GM12872 (cell line): ENCODE measurements at regions not wholly inside any gene's neighbourhood (a gene's known extent, or its start where the extent isn't known, plus 50 kb on each side); places are given as distances from the start of the nearest gene placed in this dataset.

Experiments
- TF ChIP-seq, protein P1 (sequence below): IDR thresholded peaks from 3 replicates; pipeline ENCODE4 v1.5.1; 2011; ENCODE audit warnings: low read depth, mild to moderate bottlenecking, low read length, moderate library complexity; ENCODE audit not compliant: insufficient read depth

DNA sequence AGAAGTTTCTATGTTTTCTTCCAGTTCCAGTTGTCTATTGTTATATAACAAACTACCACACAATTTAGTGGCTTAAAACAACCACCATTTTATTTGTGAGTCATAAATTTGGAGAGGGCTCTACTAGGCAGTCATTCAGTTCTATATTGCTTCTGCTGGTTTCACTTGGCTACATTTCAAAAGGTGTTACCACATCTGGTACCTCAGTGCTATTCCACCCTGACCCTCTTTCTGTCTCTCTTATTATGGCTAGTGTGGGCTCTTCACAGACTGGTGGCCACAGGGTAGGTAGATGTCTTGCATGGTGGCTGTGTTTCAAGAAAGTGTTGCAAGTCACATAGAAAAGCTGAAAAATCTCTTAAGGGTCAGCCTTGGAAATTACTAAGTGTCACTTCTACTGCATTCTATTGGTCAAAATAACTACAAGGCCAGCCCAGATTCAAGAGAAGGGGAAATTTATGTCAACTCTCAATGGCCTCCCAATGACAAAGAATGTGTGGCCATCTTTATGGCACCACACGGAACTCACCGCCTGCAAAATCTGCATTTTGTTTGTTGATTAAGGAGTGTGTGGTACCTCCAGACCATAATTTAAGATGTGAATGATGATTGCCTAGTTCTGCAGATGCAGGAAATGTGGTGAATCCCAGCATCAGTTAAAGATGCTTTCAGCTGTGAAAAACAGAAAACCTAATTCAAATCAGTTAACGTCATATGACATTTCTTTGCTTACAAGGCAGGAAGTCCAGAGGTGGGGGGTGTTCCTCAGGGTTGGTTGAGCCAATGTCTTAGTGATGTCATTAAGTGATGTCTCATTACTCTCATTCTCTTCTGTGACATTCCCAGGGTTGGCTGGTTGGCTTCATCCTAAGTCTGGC is 105.8 kb upstream of the RASGRP1 start:
- TF ChIP-seq, protein P1, sequence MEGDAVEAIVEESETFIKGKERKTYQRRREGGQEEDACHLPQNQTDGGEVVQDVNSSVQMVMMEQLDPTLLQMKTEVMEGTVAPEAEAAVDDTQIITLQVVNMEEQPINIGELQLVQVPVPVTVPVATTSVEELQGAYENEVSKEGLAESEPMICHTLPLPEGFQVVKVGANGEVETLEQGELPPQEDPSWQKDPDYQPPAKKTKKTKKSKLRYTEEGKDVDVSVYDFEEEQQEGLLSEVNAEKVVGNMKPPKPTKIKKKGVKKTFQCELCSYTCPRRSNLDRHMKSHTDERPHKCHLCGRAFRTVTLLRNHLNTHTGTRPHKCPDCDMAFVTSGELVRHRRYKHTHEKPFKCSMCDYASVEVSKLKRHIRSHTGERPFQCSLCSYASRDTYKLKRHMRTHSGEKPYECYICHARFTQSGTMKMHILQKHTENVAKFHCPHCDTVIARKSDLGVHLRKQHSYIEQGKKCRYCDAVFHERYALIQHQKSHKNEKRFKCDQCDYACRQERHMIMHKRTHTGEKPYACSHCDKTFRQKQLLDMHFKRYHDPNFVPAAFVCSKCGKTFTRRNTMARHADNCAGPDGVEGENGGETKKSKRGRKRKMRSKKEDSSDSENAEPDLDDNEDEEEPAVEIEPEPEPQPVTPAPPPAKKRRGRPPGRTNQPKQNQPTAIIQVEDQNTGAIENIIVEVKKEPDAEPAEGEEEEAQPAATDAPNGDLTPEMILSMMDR: no peak

DNA sequence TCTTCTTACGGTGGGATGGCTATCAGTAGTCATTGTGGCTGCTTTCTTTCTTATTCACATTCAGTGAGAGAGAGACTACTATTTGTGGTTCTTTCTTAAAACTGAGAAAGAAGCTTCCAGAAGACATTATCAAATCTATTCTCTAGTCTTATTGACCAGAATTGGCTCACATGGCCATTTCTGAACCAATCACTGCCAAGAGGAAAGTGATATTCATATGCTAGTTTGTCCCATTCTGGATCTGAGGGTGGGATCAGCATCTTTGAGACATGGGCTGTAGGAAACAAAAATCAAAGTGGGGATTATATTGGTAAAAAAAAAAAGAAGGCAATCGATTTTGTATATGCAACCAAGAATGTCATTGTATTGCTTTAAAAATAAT is 106.4 kb upstream of the RASGRP1 start:
- TF ChIP-seq, protein P1: no peak

DNA sequence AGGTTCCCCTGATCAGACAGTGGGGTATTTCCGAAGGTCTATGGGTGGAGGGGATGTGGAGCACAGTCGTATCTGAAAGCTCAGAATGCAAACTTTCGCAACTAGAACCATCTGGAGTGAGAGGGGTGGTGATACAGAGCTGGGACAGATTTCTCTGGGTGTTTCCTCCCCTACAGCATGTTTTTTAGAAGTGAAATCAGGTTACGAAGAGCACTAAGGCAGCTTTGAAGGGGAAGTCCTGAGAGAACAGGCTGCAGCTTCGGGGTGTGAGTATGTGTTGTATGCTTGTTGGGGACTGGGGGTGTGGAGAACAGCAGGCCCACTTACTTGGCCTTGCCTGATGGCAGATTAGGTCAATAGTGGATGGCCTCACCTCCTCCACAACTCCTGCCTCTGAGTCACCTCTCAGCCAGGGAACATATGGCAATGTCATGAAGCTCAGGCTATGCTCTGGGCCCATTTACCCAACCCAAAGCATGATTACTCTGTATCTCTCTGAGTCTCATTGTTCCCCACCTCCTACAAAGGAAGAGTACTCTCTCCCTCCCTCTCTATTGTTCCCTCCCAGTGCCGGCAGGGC is 107.2 kb upstream of the RASGRP1 start:
- TF ChIP-seq, protein P1: no peak

DNA sequence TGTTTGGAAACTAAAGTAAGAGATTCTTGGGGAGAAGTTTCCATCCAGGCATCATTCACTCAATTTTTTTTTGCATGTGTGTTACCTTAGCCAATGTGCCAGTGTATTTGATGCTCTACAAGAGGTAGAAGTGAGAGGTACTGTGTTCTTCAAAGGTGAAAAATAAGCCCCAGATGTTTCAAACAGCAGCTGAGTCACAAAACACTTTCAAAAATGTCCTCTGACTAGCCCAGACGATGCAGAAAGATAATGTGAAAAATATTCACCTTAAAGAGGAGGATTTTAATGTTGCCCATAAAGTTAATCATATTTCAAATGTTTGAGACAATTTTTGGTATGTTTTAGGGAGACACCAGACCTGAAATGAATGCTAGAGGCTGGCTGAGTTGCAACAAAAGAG is 107.7 kb upstream of the RASGRP1 start:
- TF ChIP-seq, protein P1: no peak

DNA sequence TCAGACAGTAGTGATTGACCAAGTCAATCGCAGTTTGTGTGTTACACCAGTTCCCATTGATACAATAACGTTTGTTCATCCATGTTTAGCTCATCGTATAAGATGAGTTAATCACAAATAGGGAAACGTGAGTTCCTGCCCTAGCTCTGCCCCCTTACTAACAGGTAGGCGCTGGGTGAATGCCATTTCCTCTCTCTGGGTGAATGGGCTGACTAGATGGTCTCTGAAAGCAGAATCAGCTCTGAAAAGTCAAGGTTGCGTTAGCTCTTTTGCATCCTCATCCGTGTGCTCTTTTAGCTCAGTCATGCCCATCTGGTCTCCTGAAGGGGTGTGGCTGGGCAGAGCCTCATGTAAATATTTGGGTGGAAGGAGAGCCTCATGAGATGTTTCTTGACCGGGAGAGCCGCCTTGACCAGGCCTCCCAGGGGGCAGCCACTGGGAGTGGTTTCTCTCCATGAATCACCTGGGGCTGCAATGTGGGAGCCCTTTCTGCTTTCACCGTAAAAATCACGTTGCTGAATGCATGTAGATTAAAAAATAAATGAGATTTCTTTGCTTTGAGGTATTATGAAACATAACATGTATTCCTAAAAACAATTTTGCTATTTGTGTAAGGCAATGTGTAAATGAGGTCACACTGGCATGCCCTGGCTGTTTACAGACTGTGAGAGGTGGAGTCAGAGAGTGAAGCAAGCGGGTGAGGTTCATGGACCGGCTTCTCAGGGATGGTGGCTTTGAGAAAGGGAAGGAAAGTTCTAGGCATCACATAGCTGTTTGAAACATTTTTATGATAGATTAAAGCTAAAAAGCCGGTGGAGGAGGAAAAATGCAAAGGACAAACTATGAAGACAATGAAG is 108.4 kb upstream of the RASGRP1 start:
- TF ChIP-seq, protein P1: no peak

DNA sequence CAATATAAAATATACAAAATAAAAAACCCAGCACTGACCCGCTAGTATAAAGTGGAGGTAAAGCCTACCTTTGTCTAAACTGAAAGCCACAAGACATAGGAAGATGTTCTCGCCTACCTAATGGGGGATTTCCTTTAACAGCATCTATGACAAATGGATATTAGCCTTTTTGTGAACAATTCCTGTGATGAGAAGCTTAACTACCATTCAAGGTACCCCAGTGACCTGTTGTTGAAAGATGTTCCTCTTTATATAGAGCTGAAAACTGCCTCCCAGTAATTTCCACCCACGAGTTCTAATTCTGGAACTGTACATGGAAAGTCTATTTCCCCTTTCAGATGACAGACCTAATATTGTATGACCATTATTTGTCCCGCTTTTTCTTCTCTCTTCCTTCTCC is 109.8 kb upstream of the RASGRP1 start:
- TF ChIP-seq, protein P1: no peak

DNA sequence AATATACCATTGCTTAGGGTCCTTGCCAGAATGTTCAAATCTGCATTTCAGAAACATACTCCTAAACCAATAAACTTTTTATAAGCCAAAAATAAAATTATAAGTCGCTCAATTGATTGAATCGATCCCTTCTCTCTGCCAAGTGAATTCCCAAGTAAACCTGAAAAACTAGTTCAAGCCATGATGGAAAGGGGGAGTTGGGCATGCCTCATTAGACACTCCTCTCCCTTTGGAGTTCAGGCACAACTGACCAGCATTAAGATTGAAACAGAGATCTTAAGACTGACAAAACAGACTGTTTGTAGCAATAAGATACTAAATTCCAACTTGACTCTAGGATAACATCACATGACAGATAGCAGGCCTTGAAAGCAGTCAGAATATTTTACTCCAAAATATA is 113.7 kb upstream of the RASGRP1 start:
- TF ChIP-seq, protein P1: no peak
